ENCODE measurements at regions not wholly inside any gene's neighbourhood (a gene's known extent, or its start where the extent isn't known, plus 50 kb on each side); places are given as distances from the start of the nearest gene placed in this dataset.

GRCh38 chr6:14290041-14290771 is 172.6 kb downstream of the CD83 start:
- H3K27me3 ChIP-seq, result no peaks in the 10 kb centered on the region
- no peak overlapping the region for H3K27ac ChIP-seq
- no peaks in the 10 kb centered on the region for H3K36me3 ChIP-seq (ENCODE audit: low read depth, missing control alignments)
- 77 to 80% methylated on average over 8 of the region's 8 CpGs for WGBS, 2 donors
- no peaks in the 10 kb centered on the region for H3K4me1 ChIP-seq
- H3K4me3 ChIP-seq, result no peak overlapping the region
- no peak for DNase-seq
- TF ChIP-seq CTCF (IDR thresholded peaks at IDR 0.05) (no peak), POLR2A (IDR thresholded peaks at IDR 0.05) (no peak)
- no peaks in the 10 kb centered on the region for H3K9me3 ChIP-seq
- intact Hi-C loops (cut with DNase I; ENCODE audit: low total_unique reads), result no loop called here

GRCh38 chr6:14290772-14291330 is 173.3 kb downstream of the CD83 start:
- no peak overlapping the region for H3K4me3 ChIP-seq
- no peaks in the 10 kb centered on the region for H3K27me3 ChIP-seq
- H3K9me3 ChIP-seq, result no peaks in the 10 kb centered on the region
- no peak for DNase-seq
- H3K27ac ChIP-seq, result no peak overlapping the region
- WGBS, 2 donors, result 90 to 94% methylated on average over 5 of the region's 5 CpGs
- H3K4me1 ChIP-seq, result no peaks in the 10 kb centered on the region
- intact Hi-C loops (cut with DNase I; ENCODE audit: low total_unique reads), result no loop called here
- H3K36me3 ChIP-seq (ENCODE audit: low read depth, missing control alignments), result no peaks in the 10 kb centered on the region
- no peak for TF ChIP-seq POLR2A (IDR thresholded peaks at IDR 0.05)
- no peak for TF ChIP-seq CTCF (IDR thresholded peaks at IDR 0.05)

GRCh38 chr6:14291331-14291730 is 173.8 kb downstream of the CD83 start:
- intact Hi-C loops (cut with DNase I; ENCODE audit: low total_unique reads), result no loop called here
- DNase-seq, result no peak

GRCh38 chr6:14292119-14292518 is 174.5 kb downstream of the CD83 start:
- 87 to 97% methylated on average over 3 of the region's 3 CpGs for WGBS, 2 donors
- Histone ChIP-seq H3K9me3 (no peaks in the 10 kb centered on the region), H3K4me1 (no peaks in the 10 kb centered on the region), H3K4me3 (no peak overlapping the region), H3K36me3 (ENCODE audit: low read depth, missing control alignments) (no peaks in the 10 kb centered on the region), H3K27ac (no peak overlapping the region), H3K27me3 (no peaks in the 10 kb centered on the region)
- TF ChIP-seq CTCF (IDR thresholded peaks at IDR 0.05) (no peak), POLR2A (IDR thresholded peaks at IDR 0.05) (no peak)
- DNase-seq, result no peak
- intact Hi-C loops (cut with DNase I; ENCODE audit: low total_unique reads), result no loop called here

More at GRCh38 chr6:14291331-14291730, 173.8 kb downstream of the CD83 start:
- H3K4me3 ChIP-seq, result no peak overlapping the region
- TF ChIP-seq POLR2A (IDR thresholded peaks at IDR 0.05) (no peak), CTCF (IDR thresholded peaks at IDR 0.05) (no peak)
- H3K27me3 ChIP-seq, result no peaks in the 10 kb centered on the region
- no peaks in the 10 kb centered on the region for H3K9me3 ChIP-seq
- WGBS, 2 donors, result 96% methylated on average over 3 of the region's 3 CpGs
- H3K36me3 ChIP-seq (ENCODE audit: low read depth, missing control alignments), result no peaks in the 10 kb centered on the region
- no peak overlapping the region for H3K27ac ChIP-seq
- H3K4me1 ChIP-seq, result no peaks in the 10 kb centered on the region
